GM12878 (cell line): ENCODE measurements at regions not wholly inside any gene's neighbourhood (a gene's known extent, or its start where the extent isn't known, plus 50 kb on each side); places are given as distances from the start of the nearest gene placed in this dataset.

Experiments used
- ATAC-seq: fragments of 200-7000 bp; cut with Tn5 transposase; 3 replicates; pipeline ENCODE4 v1.9.1; 2020; ENCODE audit warnings: mild to moderate bottlenecking, moderate library complexity
- BruUV-seq: library from RNA; stranded (reverse); fragments of 400-500 nt; replicated peaks from 2 replicates; lab custom pipeline; 2021; lab: Mats Ljungman, UMichigan
- CTCF ChIA-PET: fragments of 300-600 bp; sonication (Branson Sonifier 250); formaldehyde crosslinking; extraction: SDS; loops from one replicate; lab custom pipeline; 2021; ENCODE audit warnings: inconsistent platforms; lab: Yijun Ruan, JAX
- POLR2A ChIA-PET: fragments of 350-600 bp; formaldehyde crosslinking; extraction: SDS; loops from one replicate; lab custom pipeline; 2021; ENCODE audit warnings: inconsistent platforms; lab: Charles Lee
- RAD21 ChIA-PET: fragments of 300-600 bp; sonication (Branson Sonifier 250); formaldehyde crosslinking; loops from one replicate; lab custom pipeline; 2023; ENCODE audit warnings: antibody characterized with exemption; ENCODE audit not compliant: unreplicated experiment; lab: Charles Lee
- SMC1A ChIA-PET: fragments of 300-600 bp; sonication (Branson Sonifier 250); formaldehyde crosslinking; loops from one replicate; lab custom pipeline; 2023; ENCODE audit not compliant: unreplicated experiment, uncharacterized antibody; lab: Charles Lee
- DNase-seq: peaks from one replicate; pipeline ENCODE4 v3.0.0-alpha.2; 2011; ENCODE audit warnings: low read depth, low spot score
- FAIRE-seq: peaks from 3 replicates; lab custom pipeline; 2011; peaks lifted over from hg19 to GRCh38; lab: Jason Lieb, UNC
- H2AFZ ChIP-seq: 2 replicates; pipeline ENCODE4 v1.6.0; 2011; ENCODE audit warnings: low read depth, low read length, control low read depth; ENCODE audit not compliant: control insufficient read depth
- H3K27ac ChIP-seq: 2 replicates; pipeline ENCODE4 v1.5.1; 2011; ENCODE audit warnings: control low read depth; ENCODE audit not compliant: control insufficient read depth, insufficient read depth
- H3K27me3 ChIP-seq, 2 experiments: replicated peaks in 1 of 2; 2 replicates each; pipeline versions ENCODE4 v1.6.0 to v1.6.1; 2011; ENCODE audit warnings: low read length in 1 of 2; ENCODE audit not compliant: control insufficient read depth in 2 of 2, insufficient read depth in 2 of 2
- H3K36me3 ChIP-seq, 2 experiments: 2 replicates each; pipeline ENCODE4 v1.5.1; 2011; ENCODE audit warnings: low read length in 1 of 2; ENCODE audit not compliant: control insufficient read depth in 2 of 2, insufficient read depth in 2 of 2
- H3K4me1 ChIP-seq: 2 replicates; pipeline ENCODE4 v1.6.1; 2011; ENCODE audit warnings: mild to moderate bottlenecking, low read length, moderate library complexity, mixed read lengths; ENCODE audit not compliant: control insufficient read depth, insufficient read depth
- H3K4me2 ChIP-seq: 2 replicates; pipeline ENCODE4 v1.6.0; 2011; ENCODE audit warnings: control low read depth; ENCODE audit not compliant: control insufficient read depth, insufficient read depth
- H3K4me3 ChIP-seq: fragments of 200-600 bp; sonication (generic); 2 replicates; pipeline ENCODE4 v1.5.1; 2016
- H3K79me2 ChIP-seq: 2 replicates; pipeline ENCODE4 v1.6.0; 2011; ENCODE audit warnings: low read length; ENCODE audit not compliant: control insufficient read depth, insufficient read depth
- H3K9ac ChIP-seq: 2 replicates; pipeline ENCODE4 v1.8.0; 2011; ENCODE audit warnings: low read length, control low read depth, mixed read lengths; ENCODE audit not compliant: control insufficient read depth, insufficient read depth
- H3K9me3 ChIP-seq: replicated peaks from 3 replicates; pipeline ENCODE4 v1.5.1; 2011; ENCODE audit warnings: mild to moderate bottlenecking, low read length; ENCODE audit not compliant: control insufficient read depth, insufficient read depth
- H4K20me1 ChIP-seq: 2 replicates; pipeline ENCODE4 v1.6.0; 2011; ENCODE audit not compliant: control insufficient read depth, insufficient read depth
- BHLHE40 ChIP-seq, 2 experiments: fragments of 450-650 bp in 1 of 2; IDR thresholded peaks; 2 replicates each; pipeline ENCODE4 v1.6.1; 2011 to 2017; ENCODE audit warnings: low read depth in 2 of 2, borderline replicate concordance in 1 of 2, improper control_type of control experiment in 1 of 2, low read length in 1 of 2, mild to moderate bottlenecking in 1 of 2
- BMI1 ChIP-seq: fragments of 450-650 bp; IDR thresholded peaks from 2 replicates; pipeline ENCODE4 v1.6.1; 2016; ENCODE audit warnings: mild to moderate bottlenecking, moderate library complexity, borderline replicate concordance
- CEBPZ ChIP-seq: fragments of 150-350 bp; IDR thresholded peaks from 2 replicates; pipeline ENCODE4 v1.6.1; 2016; ENCODE audit warnings: low read depth, low read length
- CHD2 ChIP-seq: IDR thresholded peaks from 2 replicates; pipeline ENCODE4 v1.6.1; 2011; ENCODE audit warnings: low read depth, low read length, improper control_type of control experiment, borderline replicate concordance
- E4F1 ChIP-seq: fragments of 450-650 bp; IDR thresholded peaks from 2 replicates; pipeline ENCODE4 v1.6.1; 2018; ENCODE audit warnings: borderline replicate concordance, mild to moderate bottlenecking; ENCODE audit not compliant: partially characterized antibody
- EGR1 ChIP-seq, 2 experiments: IDR thresholded peaks; 1 replicate in 1 of 2; 2 replicates in 1 of 2; pipeline ENCODE4 v1.6.1; 2011 to 2012; ENCODE audit warnings: low read depth in 2 of 2, low read length in 2 of 2, borderline replicate concordance in 1 of 2, mild to moderate bottlenecking in 1 of 2, moderate library complexity in 1 of 2
- ELK1 ChIP-seq: IDR thresholded peaks from 2 replicates; pipeline ENCODE4 v1.6.1; 2012; ENCODE audit warnings: low read depth, low read length, improper control_type of control experiment
- MYC ChIP-seq: IDR thresholded peaks from 2 replicates; pipeline ENCODE4 v1.6.1; 2011; ENCODE audit warnings: mild to moderate bottlenecking, low read length, moderate library complexity, inconsistent platforms; ENCODE audit not compliant: insufficient read depth, insufficient replicate concordance, insufficient read length, severe bottlenecking
- POLR2A ChIP-seq: IDR thresholded peaks from 2 replicates; pipeline ENCODE4 v1.6.1; 2011; ENCODE audit warnings: low read depth, mild to moderate bottlenecking, low read length
- RFX5 ChIP-seq: IDR thresholded peaks from 2 replicates; pipeline ENCODE4 v1.6.1; 2011; ENCODE audit warnings: low read depth, low read length, improper control_type of control experiment
- SRF ChIP-seq, 2 experiments: IDR thresholded peaks; 2 replicates each; pipeline ENCODE4 v1.6.1; 2011; ENCODE audit warnings: low read depth in 2 of 2, low read length in 2 of 2, mild to moderate bottlenecking in 1 of 2, moderate library complexity in 1 of 2
- STAT1 ChIP-seq: fragments of 450-650 bp; conservative IDR thresholded peaks from 2 replicates; pipeline ENCODE4 v1.6.1; 2014; ENCODE audit warnings: antibody characterized with exemption, mild to moderate bottlenecking
- YBX1 ChIP-seq: fragments of 450-650 bp; IDR thresholded peaks from 2 replicates; pipeline ENCODE4 v1.6.1; 2016; ENCODE audit warnings: antibody characterized with exemption
- ZNF24 ChIP-seq: fragments of 450-650 bp; IDR thresholded peaks from 2 replicates; pipeline ENCODE4 v1.6.1; 2017; ENCODE audit warnings: antibody characterized with exemption, mild to moderate bottlenecking
- ZZZ3 ChIP-seq: IDR thresholded peaks from 2 replicates; pipeline ENCODE4 v1.6.1; 2011; ENCODE audit warnings: low read depth; ENCODE audit not compliant: control insufficient read depth, insufficient read length
- WGBS: methylation state at CpG from one replicate; pipeline ENCODE4 v1.1.6; 2016; ENCODE audit warnings: low lambda C conversion rate; ENCODE audit not compliant: insufficient replicate concordance, insufficient coverage; ENCODE audit errors: missing lambda C conversion rate; 5-methylcytosine and 5-hydroxymethylcytosine counted together
- in situ Hi-C: fragments of 300-500 bp; cut with MboI; formaldehyde crosslinking; loops from 9 replicates; pipeline ENCODE4 v1.14.3; 2018; ENCODE audit warnings: mixed read lengths
- intact Hi-C: fragments of 100-400 bp; cut with micrococcal nuclease; formaldehyde crosslinking; loops from one replicate; pipeline ENCODE4 v1.14.2; 2022; ENCODE audit not compliant: unreplicated experiment

GRCh38 chr15:72908713-72909112 lies 125.2 kb upstream of the ADPGK start:
- intact Hi-C loops = no loop called here
- Histone ChIP-seq H3K9ac (no peak overlapping the region), H3K9me3 (no peaks in the 10 kb centered on the region), H3K27ac (no peak overlapping the region), H3K27me3 (peaks cover 0 to 3% of the 10 kb centered on the region in 2 experiments; a peak in 1 of 4 replicates), H3K4me1 (no peaks in the 10 kb centered on the region), H3K79me2 (no peaks in the 10 kb centered on the region), H3K36me3 (no peaks in the 10 kb centered on the region), H3K4me2 (no peak overlapping the region), H3K4me3 (no peak overlapping the region), H2AFZ (no peak overlapping the region), H4K20me1 (no peaks in the 10 kb centered on the region)
- BruUV-seq = no TSS peak
- DNase-seq (no peak), FAIRE-seq (no peak), ATAC-seq (no peak)
- ChIA-PET CTCF (no interaction called here), SMC1A (no interaction called here), RAD21 (no interaction called here), POLR2A (no interaction called here)
- TF ChIP-seq RFX5 = no peak
- TF ChIP-seq ZZZ3 = no peak
- TF ChIP-seq ZNF24 = no peak
- TF ChIP-seq E4F1 = no peak
- TF ChIP-seq MYC = no peak
- no peak for TF ChIP-seq BMI1
- no peak for TF ChIP-seq STAT1
- TF ChIP-seq CEBPZ = no peak
- no peak for TF ChIP-seq POLR2A
- TF ChIP-seq YBX1 = no peak
- TF ChIP-seq CHD2 = no peak
- no peak for TF ChIP-seq BHLHE40 (IDR thresholded peaks at IDR 0.05; ENCODE audit: borderline replicate concordance in 1 of 2, low read depth in 2 of 2, low read length in 1 of 2)
- no peak for TF ChIP-seq SRF (IDR thresholded peaks at IDR 0.05; ENCODE audit: low read depth in 2 of 2, low read length in 2 of 2)
- no peak for TF ChIP-seq ELK1
- TF ChIP-seq EGR1 (IDR thresholded peaks at IDR 0.05; ENCODE audit: borderline replicate concordance in 1 of 2, low read depth in 2 of 2, low read length in 2 of 2) = no peak
- 43% methylated on average over 4 of the region's 4 CpGs for whole genome bisulfite sequencing
- in situ Hi-C loops = no loop called here
